Cardiac septum (tissue), 1 donor: ENCODE measurements at regions not wholly inside any gene's neighbourhood (a gene's known extent, or its start where the extent isn't known, plus 50 kb on each side); places are given as distances from the start of the nearest gene placed in this dataset.
"Not testable (repeated sequence)": the region's sequence is repeated elsewhere in the genome, so short reads cannot be mapped to it uniquely, and the experiment has no call there.

ENCODE experiments used
- DNase-seq: peaks from one replicate; pipeline ENCODE4 v3.0.0-alpha.2; 2020; ENCODE audit warnings: low spot score
- intact Hi-C: fragments of 100-400 bp; cut with DNase I; formaldehyde crosslinking; loops from one replicate; pipeline ENCODE4 v1.14.0; 2022
- donor health status: DM: no; HTN: no; CAD: no.

DNA sequence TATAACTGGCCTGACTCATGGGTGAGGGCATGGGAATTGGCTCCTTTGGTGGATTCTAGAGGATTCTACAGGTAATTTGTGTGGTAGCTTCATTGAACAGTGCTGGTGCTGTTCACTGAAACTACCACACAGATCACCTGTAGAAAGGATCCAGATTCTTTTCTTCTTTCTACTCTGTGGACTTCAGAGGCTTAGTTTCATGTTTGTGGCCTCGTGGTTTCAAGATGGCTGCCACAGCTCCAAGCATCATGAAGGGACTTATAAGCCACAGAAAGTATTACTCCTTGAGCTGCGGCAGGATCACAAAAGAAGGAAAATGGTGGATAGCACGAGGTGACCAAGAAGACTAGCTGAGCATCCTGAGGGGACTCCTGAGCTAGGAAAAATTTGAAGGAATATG, 88.9 kb downstream of the ADCYAP1 start:
- intact Hi-C loops: no loop called here

DNA sequence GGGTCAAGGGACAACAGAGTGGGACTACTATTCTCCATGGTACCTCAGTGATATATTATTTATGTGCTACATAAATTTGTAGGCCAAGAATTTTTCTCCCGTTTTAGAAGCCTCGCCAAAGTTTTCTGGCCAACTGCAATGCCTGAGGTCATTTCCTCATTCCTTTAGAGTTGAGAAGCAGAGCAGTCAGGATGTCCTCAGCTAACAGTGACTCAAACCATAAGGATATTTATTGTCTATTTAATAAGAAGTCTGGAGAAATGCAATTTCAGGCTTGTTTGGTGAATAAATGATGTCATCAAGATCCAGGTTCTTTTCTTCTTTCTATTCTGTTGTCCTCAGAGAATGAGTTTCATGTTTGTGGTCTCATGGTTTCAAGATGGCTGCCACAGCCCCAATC, 91.0 kb downstream of the ADCYAP1 start:
- intact Hi-C loops: no loop called here

More for the DNA sequence above, 88.9 kb downstream of the ADCYAP1 start:
- no peak for DNase-seq

DNA sequence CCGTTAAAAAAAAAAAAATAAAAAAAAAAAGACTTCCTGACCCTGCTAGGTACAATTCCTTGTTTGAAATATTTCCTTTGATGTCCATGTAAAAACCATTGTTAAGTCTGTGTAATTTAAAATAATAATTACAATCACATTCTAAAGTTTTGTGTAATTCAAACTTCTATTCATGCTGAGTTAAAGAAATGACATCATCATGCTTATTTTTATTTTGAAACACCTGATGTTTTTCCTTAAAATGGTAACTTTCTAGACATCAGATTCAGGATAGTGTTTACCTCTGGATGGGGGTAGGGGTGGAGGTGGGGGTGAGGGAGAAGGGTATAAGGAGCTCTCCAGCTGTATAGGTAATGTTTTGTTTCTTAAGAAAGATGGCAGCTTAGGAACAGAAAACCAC, 92.8 kb downstream of the ADCYAP1 start:
- no peak for DNase-seq
- intact Hi-C loops: no loop called here

More for the DNA sequence above, 91.0 kb downstream of the ADCYAP1 start:
- no peak for DNase-seq

GRCh38 chr18:998936-999335, 94.3 kb downstream of the ADCYAP1 start:
- intact Hi-C loops: no loop called here
- DNase-seq: no peak

DNA sequence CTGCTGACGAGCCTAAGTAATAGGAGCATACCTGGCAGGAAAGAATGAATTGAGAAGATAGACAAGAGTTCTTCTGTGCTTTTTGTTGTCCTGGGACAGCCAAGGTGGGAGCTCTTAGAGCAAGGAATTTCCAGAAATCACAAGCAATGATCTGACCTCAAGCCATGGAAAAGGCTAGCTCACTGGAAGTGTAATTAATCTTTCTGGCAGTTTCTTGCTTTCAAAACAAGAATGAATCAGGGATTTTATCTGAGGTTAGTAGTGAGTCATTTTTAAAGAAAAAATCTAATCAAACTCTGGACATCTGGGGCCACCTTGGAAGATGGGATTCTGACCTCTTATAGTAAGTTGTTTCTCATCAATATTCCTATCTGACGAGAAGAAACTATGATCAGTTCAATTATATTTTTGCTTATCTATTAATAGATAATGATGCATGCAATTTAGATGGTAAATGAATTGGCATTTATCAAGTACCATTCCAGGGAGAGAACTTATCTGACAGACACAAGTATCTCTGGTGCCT, 98.0 kb downstream of the ADCYAP1 start:
- intact Hi-C loops: no loop called here
- DNase-seq: no peak

- no peak for DNase-seq
- intact Hi-C loops: no loop called here
Observed at GRCh38 chr18:1003499-1003898, 98.8 kb downstream of the ADCYAP1 start.

DNA sequence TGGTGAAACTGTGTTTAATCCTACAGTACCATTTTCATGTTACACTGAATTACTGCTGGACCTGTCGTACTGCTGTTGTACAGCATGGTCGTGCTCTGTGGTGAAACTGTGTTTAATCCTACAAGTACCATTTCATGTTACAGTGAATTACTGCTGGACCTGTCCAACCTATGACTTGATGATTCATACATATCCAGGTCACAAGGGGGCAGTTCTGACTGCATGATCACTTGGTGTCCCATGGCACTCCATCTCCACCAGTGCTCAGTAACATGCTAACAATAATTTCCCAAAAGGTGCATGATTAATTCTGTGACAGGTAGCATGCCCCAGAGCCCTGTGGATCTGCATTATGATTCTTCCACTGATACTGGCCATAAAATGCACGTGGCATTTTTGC, 101.6 kb downstream of the ADCYAP1 start:
- intact Hi-C loops: no loop called here
- DNase-seq: no peak

DNA sequence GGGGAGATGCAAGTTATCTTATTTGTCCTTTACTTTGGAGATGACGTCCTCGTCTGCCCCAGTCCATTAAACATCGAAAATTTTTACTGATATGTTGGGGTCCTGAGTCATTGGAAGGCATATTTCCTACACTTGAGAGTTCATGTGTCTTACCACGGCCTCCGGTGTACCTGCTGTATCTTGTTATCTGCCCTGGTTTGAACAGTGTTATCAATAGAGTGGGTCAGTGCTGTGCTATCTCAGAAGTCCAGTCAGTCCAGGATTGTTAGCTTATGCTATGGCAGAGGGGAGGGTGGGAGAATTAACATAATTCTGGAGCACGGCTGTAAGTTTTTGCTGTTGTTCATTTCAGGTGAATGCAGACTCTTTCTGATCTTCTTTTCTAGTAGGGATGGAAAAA, 102.3 kb downstream of the ADCYAP1 start:
- no peak for DNase-seq
- intact Hi-C loops: no loop called here

GRCh38 chr18:1011349-1011748, 106.7 kb downstream of the ADCYAP1 start:
- intact Hi-C loops: no loop called here
- no peak for DNase-seq

- intact Hi-C loops: no loop called here
- DNase-seq: no peak
Observed at GRCh38 chr18:1012775-1013174, 108.1 kb downstream of the ADCYAP1 start.

- DNase-seq: no peak
- intact Hi-C loops: no loop called here
Observed at GRCh38 chr18:1013951-1014350, 109.3 kb downstream of the ADCYAP1 start.

- DNase-seq: no peak
- intact Hi-C loops: no loop called here
Observed at GRCh38 chr18:1014509-1014908, 109.8 kb downstream of the ADCYAP1 start.

- intact Hi-C loops: no loop called here
- DNase-seq: no peak
Observed at GRCh38 chr18:1014951-1015624, 110.4 kb downstream of the ADCYAP1 start.

- intact Hi-C loops: no loop called here
- no peak for DNase-seq
Observed at GRCh38 chr18:1015777-1016176, 111.1 kb downstream of the ADCYAP1 start.

DNA sequence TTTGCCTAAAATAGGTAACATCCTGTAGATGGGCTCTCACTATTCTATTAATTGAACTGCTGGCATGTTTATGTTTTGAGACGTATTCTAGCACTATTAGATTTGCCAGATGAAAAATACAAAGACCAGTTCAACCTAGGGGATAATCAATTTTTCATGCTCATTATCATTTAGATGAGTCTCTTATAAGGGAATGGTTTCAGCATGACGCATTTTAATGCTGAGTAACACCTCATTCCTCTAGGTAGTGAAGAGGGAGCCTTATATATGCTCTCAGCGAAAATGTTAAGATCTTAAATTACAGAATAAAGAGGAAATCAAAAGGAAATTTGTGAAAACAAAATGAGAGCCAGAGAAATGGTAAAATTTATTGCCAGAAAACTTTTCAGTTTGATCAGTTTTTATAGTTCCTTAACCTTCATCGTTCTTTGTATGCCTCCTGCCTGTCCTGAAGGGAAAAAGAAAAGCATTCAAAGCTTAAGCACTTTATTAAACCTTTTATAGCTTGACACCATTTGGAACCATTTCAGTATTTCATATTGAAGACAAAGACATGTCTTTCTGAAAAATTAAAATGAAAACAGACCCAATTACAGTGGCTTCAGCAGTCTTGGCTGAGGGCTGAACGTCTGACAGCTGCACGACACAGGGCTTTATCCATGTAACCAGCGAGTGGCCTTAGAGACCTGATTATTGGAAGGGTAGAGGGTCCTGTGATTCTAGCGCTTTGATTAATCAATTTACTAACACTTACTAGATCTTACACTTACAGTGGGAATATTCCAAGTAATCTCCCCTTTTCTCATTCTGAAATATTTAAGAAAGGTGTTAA, 112.8 kb downstream of the ADCYAP1 start:
- DNase-seq: no peak
- intact Hi-C loops: no loop called here

- no peak for DNase-seq
- intact Hi-C loops: no loop called here
Observed at GRCh38 chr18:1018181-1018681, 113.6 kb downstream of the ADCYAP1 start.

GRCh38 chr18:1019191-1019590, 114.5 kb downstream of the ADCYAP1 start:
- intact Hi-C loops: no loop called here
- no peak for DNase-seq

DNA sequence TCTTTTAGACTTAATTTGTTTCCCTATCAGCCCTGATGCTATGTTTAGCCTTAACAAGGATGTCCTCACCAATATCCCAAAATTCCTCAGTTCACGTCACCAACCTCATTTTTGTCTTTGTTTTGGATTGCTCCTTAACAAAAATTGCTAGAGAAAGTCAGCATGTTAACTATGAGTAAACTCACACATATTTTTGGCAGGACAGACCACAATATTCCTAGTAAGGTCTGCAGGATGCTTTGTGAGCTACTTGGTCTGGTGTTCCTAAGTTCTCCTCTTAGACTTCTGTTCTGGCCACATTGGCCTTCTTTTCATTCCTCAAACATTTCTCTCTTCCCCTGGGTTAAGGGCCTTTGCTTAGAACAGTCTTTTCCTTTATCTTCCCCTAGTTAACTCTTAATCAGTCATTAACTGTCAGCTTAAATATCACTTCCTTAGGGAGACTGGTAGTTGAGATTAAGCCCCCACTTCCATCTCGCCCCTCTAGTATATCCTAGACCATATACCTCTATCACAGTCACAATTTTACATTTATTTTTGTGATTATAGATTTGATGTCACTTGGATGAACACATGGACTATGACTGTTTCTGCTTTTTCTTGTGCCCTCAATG, 116.2 kb downstream of the ADCYAP1 start:
- DNase-seq: no peak
- intact Hi-C loops: no loop called here

DNA sequence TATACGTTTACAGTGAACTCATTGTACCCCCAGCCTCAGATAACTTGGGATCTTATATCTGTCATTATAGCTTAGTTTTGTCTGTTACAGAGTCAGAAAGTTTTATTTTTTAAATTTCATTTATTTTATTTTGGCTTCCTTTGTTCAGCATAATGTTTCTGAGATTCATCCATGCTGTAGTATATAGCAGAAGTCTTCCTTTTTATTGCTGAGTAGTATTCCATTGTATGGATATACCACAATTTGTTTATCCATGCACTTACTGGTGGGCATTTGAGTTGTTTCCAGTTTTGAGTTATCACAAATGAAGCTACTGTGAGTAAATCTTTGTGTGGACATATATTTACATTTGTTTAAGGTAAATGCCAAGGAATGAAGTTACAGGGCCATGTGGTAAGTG, 122.3 kb downstream of the ADCYAP1 start:
- DNase-seq: no peak
- intact Hi-C loops: no loop called here

GRCh38 chr18:1033092-1033491, 128.4 kb downstream of the ADCYAP1 start:
- DNase-seq, intact Hi-C loops: not testable (repeated sequence)
